ENCODE measurements at regions not wholly inside any gene's neighbourhood (a gene's known extent, or its start where the extent isn't known, plus 50 kb on each side); places are given as distances from the start of the nearest gene placed in this dataset.
A peak's percentile ranks its signal among the peaks of the same experiment; 100 is the strongest.

DNA sequence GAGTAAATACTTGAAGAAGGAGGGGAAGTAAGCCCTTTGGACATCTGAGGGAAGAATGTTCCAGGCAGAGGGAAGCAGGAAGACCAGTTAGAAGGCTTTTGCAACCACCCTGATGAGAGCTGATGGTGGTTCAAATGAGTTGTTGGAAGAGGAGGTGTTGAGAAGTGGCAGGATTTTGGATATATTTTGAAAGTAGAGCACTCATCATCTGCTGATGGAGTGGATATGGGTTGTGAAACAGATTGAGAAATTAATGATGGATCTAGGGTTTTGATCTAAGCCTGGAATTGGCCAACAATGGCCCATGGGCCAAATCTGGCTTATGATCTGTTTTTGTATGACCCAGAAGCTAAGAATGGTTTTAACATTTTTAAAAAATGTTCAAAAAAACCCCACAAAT, 230.7 kb downstream of the NDFIP2 start:
- no peak for DNase-seq

DNA sequence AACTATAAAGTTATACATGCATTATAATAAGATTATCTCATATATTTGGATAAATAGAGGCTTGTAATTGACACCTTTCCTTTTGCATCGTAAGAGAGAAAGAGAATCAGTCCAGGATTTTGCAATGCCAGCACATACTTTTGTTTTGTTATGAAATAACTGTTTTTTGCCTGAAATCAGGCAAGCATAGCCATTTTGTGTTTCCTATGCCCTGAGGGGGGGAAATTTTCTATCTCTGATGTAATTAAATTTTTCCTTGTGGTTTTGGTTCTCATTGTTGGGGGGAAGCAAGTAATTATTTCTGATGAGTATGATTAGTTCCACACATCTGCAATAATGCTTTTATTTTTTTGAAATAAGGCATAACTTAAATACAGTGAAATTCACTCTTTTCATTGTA, 229.4 kb downstream of the NDFIP2 start:
- DNase-seq, result no peak

DNA sequence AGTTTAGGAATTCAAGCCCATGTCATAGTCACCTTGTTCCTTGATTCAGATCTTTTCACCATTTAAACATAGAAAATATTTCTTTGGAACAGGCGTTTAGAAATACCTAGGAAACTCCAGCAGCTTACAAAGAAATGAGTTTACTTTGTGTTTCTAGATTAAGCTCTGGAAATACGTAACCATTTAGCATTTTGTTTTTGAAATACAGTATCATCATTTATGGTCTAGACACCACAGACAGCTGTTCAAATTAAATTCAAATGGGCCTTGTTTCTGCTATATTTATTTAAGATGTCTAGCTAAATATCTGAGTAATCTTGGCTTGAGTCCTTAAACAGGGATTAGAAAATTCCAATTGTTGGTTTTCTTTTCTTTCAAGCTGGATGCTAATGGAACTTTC, 228.5 kb downstream of the NDFIP2 start:
- no peak for DNase-seq

DNA sequence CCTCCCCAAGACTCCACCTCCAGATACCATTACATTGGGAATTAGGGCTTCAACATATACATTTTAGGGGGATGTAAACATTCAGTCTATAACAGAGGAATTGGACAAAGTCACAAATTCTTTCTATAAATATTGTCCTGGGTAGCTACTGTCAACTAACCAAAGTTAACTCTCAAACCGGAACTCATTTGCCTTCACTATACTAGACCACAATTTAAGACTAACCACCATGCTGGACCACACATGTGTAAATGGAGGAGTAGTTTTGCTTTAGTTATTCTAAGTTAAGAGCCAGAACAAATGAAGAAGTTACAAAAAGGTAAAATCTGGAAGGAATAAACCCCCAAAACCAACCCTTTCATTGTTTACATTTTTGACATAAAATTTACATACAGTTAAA, 222.8 kb downstream of the NDFIP2 start:
- no peak for DNase-seq

DNA sequence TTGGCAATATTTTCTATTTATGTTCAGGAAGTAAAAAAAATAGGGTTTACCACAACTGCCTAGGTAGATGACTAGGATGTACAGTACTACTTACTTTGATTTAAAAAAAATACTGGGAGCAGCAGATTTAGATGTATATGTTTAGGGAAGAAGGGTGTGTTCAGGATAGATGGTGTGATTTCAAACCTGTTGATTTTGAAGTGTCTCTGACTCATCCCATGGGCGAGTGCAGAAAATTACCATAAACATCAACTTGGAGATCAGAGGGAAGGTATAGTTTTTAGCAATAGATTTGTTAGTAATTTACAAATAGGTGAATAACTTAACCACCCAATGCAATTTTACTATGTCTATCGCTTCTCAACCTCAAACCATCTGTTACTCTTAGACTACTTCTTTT, 214.8 kb downstream of the NDFIP2 start:
- DNase-seq, result no peak

DNA sequence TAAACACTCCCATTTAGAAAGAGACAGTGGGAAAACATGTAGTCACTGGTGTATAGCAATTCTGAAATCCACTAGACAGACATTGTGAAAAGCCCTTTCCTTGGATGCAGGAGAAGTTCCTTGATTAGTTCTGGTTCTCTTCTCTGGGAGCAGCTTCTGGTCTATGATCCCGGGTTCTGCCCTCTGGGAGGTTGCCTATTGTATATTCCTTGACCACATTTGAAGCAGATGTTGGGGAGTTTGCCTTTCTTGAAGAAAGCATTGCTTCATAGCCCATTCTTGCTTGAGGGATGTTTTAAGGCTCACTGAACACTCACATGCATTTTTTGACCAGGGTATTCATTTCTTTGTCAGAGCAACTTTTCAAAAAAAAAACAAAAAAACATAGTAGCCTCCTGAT, 211.9 kb downstream of the NDFIP2 start:
- DNase-seq, result no peak

GRCh38 chr13:79691826-79692225, 210.9 kb downstream of the NDFIP2 start:
- DNase-seq, result no peak

GRCh38 chr13:79688741-79689140, 207.8 kb downstream of the NDFIP2 start:
- no peak for DNase-seq

DNA sequence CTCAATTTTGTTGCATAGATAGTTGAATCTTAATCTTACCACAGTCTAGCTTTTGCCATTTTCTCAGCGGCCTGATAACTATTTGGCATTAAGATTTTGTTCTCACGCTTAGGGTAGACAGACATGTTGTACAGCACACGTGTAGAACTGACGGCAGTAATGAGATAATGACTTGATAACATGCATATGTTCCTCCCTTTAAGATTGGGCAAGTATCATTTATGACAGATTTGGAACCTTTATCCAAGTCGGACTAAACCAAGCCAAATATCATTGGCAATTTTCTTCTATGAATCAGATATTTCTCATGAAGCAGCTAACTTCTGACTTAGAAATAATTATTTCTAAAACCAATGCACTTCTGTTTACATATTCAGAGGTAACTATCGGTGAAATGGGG, 205.5 kb downstream of the NDFIP2 start:
- DNase-seq, result no peak

GRCh38 chr13:79684371-79684770, 203.4 kb downstream of the NDFIP2 start:
- DNase-seq, result no peak

- DNase-seq, result no peak
These were observed 201.2 kb downstream of the NDFIP2 start for GRCh38 chr13:79682164-79682563.

- no peak for DNase-seq
These were observed 200.1 kb downstream of the NDFIP2 start for GRCh38 chr13:79681069-79681468.

DNA sequence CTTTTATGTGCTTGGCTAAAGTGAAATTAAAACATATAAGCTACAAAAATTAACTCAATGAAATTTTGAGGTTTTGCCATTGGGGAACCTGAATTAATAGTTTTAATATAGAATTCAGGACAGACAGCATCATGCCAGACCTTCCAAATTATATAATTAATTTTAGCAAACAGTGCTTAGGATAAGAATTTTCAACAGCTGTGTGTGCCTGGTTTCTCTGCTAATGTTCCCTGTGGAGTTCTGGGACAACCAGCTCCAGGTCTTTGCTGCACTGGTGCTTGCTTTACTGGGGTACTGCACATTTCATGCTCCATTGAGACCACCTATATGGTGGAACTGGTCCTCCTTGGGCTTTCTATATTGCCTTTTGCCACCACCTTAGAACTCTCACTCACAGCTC, 199.5 kb downstream of the NDFIP2 start:
- DNase-seq, result no peak

- peak; percentile 61 for DNase-seq
These were observed 198.4 kb downstream of the NDFIP2 start for GRCh38 chr13:79679334-79679733.

DNA sequence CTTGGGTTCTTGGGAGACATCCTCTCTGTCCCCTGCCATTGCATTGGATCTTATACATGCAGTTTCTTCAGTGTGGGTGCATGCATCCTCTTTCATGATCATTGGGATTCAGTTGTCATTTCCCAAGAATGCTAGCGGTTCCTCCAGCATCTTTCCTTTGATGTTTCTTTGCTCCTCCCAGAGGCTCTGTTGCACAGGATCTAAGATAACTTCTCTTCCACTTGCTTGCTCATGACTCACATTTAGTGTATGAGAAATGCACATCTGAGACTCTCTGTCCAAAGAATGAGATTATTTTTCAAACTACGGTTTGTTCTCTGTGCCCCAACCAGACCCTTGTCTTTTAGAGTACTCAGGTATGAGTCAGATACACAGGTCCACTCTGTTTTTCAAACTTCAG, 197.1 kb downstream of the NDFIP2 start:
- DNase-seq, result no peak

DNA sequence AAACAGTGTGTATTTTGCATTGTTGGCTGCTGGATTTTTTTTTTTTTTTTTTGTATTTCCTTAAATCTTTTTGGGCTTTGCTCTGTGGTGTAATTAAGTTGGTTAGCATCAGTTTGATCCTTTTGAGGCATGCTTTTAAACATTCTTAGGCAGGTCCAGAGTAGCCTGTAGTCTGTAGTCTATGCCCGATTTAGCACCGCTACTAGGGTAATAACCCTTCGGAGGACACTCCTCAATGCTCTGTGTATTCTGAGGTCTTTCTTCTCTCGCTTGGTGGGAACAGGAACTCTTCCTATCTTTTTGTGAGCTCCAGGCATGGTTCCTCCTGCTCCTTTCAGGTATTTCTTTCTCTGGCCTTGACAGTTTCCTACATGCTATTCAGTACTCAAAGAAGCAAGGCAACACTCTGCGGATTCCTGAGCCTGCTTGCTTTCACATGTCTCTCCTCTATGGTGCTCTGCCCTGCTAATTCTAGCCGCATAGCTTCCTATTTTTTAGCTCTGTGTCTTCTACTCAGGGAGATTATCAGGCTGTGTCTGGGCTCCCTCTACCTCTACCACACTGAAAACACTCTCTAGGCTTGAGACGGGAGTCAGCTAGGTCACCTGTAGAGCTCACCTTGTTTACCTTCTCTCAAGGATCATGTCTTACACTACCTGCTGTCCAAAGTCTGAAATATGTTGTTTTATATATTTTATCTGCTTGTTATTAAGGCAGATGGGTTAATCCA, 195.1 kb downstream of the NDFIP2 start:
- DNase-seq, result no peak

DNA sequence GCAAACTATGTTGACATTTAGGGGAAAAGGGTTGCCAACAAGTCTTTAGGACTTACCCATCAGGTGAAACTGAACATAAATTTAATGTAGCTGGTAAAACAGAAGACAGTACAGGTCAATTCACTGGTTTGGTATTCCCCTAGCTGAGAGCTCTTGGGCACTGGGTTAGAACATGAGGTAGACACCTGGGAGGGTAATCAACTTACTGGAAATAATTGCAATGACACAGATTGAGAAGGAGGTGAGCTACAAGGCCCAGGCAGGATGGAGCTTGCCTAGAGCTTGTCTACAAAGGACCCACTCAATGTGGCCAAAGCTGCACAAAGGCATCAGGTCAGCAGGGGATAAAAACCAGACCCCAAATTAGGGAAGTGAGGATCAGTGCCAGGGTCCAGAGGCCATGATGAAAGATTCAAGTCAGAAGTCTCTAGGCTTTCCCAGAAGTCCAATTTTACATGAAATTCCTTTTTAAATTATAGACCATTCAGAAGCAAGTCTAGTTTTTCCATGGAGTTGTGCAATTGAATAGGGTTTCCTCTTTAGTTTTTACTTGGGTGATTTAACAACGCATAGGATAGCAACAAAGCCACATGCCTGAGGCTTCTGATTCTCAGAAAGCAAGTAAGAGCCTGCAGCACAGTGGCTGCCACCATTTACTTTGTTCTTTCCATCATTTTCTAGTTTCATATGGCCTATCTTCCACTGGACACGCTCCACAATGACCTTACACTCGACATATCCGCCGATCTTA, 194.0 kb downstream of the NDFIP2 start:
- DNase-seq, result no peak

GRCh38 chr13:79673993-79674377, 193.0 kb downstream of the NDFIP2 start:
- no peak for DNase-seq

GRCh38 chr13:79673310-79673992, 192.5 kb downstream of the NDFIP2 start:
- DNase-seq, result no peak

DNA sequence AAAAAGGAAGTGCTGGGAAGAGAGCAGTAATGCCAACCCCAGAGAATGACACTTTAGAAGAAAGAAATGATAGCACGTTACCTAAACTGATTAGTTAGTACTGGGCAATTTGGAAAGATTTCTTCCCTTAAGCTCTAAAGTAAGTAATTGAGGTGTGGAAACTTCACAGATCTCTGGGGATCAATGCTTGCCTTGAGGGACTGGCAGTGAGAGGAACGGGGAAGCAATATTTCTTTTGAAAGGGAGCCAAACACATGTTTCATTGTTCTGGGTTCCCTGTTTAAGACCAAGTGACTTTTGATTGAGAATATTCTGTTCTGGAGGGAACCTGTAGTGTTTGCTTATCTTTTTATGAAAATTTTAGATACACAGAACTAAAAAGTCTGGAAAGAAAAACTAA, 190.5 kb downstream of the NDFIP2 start:
- DNase-seq, result no peak

DNA sequence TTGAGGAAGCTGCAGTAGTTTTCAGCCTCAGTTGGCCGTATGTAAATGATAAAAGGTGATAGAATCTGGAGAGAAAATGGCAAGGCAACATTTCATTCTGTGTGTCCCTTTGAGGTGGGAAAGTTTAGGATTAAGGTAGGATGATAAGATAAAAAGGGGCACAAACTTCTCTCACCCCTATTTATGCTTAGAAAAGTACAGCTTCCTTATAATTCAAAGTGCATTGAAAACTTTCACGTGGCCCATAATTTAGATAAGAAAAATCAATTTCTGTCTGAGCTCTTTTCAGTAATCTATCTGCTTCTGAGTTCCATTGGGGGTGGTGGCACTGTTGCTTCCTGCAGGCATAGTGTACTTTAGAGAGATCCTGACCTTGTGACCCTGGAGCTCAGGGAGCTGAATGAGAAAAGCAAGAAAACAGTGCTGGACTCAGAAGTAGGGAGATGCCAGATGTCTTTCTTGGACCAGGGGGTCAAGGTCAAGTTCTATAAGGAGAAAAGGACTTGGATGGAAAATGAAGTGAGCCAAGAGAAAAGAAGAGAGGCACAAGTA, 187.3 kb downstream of the NDFIP2 start:
- no peak for DNase-seq

- no peak for DNase-seq
These were observed 186.8 kb downstream of the NDFIP2 start for GRCh38 chr13:79667771-79668170.
